Osteoblast (primary cell): ENCODE measurements at regions not wholly inside any gene's neighbourhood (a gene's known extent, or its start where the extent isn't known, plus 50 kb on each side); places are given as distances from the start of the nearest gene placed in this dataset.

Source experiments
- DNase-seq: peaks from one replicate; pipeline ENCODE4 v3.0.0; 2011; ENCODE audit warnings: low spot score, mixed read lengths; ENCODE audit not compliant: insufficient read length; ENCODE audit errors: missing footprints
- H2AFZ ChIP-seq: 2 replicates; pipeline ENCODE4 v1.6.0; 2011; ENCODE audit warnings: mild to moderate bottlenecking, low read length
- H3K27ac ChIP-seq: 2 replicates; pipeline ENCODE4 v1.5.1; 2011; ENCODE audit warnings: mild to moderate bottlenecking, low read depth, low read length, moderate library complexity
- H3K27me3 ChIP-seq: 2 replicates; pipeline ENCODE4 v1.6.0; 2012; ENCODE audit warnings: mild to moderate bottlenecking, control low read depth, inconsistent platforms, low read length, moderate library complexity; ENCODE audit not compliant: insufficient read depth
- H3K36me3 ChIP-seq: 2 replicates; pipeline ENCODE4 v1.5.1; 2011; ENCODE audit warnings: mild to moderate bottlenecking, low read length, control low read depth, moderate library complexity; ENCODE audit not compliant: insufficient read depth
- H3K4me1 ChIP-seq: 2 replicates; pipeline ENCODE4 v1.5.1; 2011; ENCODE audit warnings: mild to moderate bottlenecking, low read length, control low read depth, moderate library complexity; ENCODE audit not compliant: insufficient read depth
- H3K4me2 ChIP-seq: 2 replicates; pipeline ENCODE4 v1.6.0; 2011; ENCODE audit warnings: mild to moderate bottlenecking, low read length; ENCODE audit not compliant: insufficient read depth
- H3K4me3 ChIP-seq: fragments of 200-600 bp; sonication (generic); 3 replicates; pipeline ENCODE4 v1.5.1; 2012; ENCODE audit warnings: mild to moderate bottlenecking, low read length, inconsistent platforms; ENCODE audit not compliant: insufficient read depth
- H3K79me2 ChIP-seq: 2 replicates; pipeline ENCODE4 v1.6.0; 2012; ENCODE audit warnings: mild to moderate bottlenecking, low read length, control low read depth, inconsistent platforms; ENCODE audit not compliant: insufficient read depth
- H3K9me3 ChIP-seq: 2 replicates; pipeline ENCODE4 v1.5.1; 2011; ENCODE audit warnings: low read depth, low read length, control low read depth
- H4K20me1 ChIP-seq: 2 replicates; pipeline ENCODE4 v1.6.0; 2012; ENCODE audit warnings: mild to moderate bottlenecking, low read length, control low read depth; ENCODE audit not compliant: insufficient read depth
- TF ChIP-seq, protein P1 (sequence below): IDR thresholded peaks from 2 replicates; pipeline ENCODE4 v1.5.1; 2011; ENCODE audit warnings: mild to moderate bottlenecking, low read depth, low read length, moderate library complexity; ENCODE audit errors: extremely low read depth

DNA sequence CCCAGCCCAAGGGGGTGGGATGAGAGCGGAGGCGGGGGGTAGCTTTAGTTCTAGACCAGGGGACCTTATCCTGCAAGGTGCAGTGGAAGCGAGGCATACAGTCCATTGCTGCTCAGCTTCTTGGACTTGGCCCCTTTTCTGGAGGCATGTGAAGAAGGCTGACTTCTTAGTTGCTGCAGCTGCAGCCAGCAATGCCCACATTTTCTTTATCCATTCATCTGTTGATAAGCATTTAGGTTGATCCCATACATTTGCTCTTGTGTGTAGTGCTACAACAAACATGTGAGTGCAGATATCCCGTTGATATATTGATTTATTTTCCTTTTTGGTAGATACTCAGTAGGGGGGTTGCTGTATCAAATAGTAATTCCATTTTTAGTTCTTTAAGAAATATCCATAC is 461.2 kb upstream of the IMPG1 start:
- H3K27ac ChIP-seq, result no peak overlapping the region
- no peaks in the 10 kb centered on the region for H3K27me3 ChIP-seq

DNA sequence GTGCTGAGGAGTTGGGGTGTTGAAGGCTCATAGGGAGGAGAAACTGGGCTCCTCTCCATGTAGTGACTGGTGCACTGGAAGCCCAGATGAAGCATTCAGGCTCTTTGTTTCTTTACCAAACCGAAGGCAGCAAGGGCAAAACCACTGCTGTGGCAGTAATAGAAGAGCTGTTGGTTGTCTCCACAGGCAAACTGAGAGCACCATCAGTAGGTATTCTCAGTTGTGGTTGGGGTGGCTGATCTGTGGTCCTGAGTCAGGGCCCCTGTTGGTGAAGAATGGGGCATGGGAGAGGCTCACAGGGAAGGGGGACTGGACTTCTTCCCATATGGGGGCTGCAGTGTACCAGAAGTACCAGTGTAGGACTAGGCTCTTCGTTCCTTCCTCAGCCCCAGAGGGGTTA is 460.2 kb upstream of the IMPG1 start:
- peaks cover 5% of the 10 kb centered on the region for H3K9me3 ChIP-seq
- no peaks in the 10 kb centered on the region for H3K4me1 ChIP-seq
- H3K27ac ChIP-seq, result no peak overlapping the region
- no peak for DNase-seq
- H4K20me1 ChIP-seq, result no peaks in the 10 kb centered on the region
- no peak overlapping the region for H3K4me3 ChIP-seq
- H3K36me3 ChIP-seq, result no peaks in the 10 kb centered on the region
- no peak overlapping the region for H2AFZ ChIP-seq
- no peak overlapping the region for H3K4me2 ChIP-seq
- no peaks in the 10 kb centered on the region for H3K79me2 ChIP-seq
- no peaks in the 10 kb centered on the region for H3K27me3 ChIP-seq
- TF ChIP-seq, protein P1, sequence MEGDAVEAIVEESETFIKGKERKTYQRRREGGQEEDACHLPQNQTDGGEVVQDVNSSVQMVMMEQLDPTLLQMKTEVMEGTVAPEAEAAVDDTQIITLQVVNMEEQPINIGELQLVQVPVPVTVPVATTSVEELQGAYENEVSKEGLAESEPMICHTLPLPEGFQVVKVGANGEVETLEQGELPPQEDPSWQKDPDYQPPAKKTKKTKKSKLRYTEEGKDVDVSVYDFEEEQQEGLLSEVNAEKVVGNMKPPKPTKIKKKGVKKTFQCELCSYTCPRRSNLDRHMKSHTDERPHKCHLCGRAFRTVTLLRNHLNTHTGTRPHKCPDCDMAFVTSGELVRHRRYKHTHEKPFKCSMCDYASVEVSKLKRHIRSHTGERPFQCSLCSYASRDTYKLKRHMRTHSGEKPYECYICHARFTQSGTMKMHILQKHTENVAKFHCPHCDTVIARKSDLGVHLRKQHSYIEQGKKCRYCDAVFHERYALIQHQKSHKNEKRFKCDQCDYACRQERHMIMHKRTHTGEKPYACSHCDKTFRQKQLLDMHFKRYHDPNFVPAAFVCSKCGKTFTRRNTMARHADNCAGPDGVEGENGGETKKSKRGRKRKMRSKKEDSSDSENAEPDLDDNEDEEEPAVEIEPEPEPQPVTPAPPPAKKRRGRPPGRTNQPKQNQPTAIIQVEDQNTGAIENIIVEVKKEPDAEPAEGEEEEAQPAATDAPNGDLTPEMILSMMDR, result no peak

More for the DNA sequence above, 461.2 kb upstream of the IMPG1 start:
- TF ChIP-seq, protein P1, result no peak
- no peak for DNase-seq
- no peak overlapping the region for H3K4me2 ChIP-seq
- H3K36me3 ChIP-seq, result no peaks in the 10 kb centered on the region
- H3K4me3 ChIP-seq, result no peak overlapping the region
- no peaks in the 10 kb centered on the region for H4K20me1 ChIP-seq
- H3K79me2 ChIP-seq, result no peaks in the 10 kb centered on the region
- no peak overlapping the region for H2AFZ ChIP-seq
- H3K9me3 ChIP-seq, result peaks cover 3% of the 10 kb centered on the region
- no peaks in the 10 kb centered on the region for H3K4me1 ChIP-seq

DNA sequence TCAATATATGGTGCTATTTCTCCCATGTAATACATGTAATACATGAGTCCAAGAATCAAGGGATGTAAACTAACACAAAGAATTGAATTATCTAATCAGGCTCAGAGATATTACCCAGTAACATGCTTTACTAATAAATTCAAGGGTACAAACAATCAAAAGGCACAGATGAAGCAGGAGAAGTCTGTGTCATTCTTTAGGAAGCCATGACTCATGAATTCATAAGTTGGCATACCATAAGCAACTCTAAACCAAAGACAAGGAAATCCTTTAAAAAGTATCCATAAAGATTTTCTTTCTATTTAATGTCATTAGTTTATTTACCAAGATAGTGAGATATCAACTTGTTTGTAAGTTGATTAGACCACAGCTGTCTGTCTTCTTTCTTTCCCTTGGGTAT is 446.0 kb upstream of the IMPG1 start:
- no peaks in the 10 kb centered on the region for H3K36me3 ChIP-seq
- H3K4me3 ChIP-seq, result no peak overlapping the region
- H3K27me3 ChIP-seq, result no peaks in the 10 kb centered on the region
- no peak overlapping the region for H3K4me2 ChIP-seq
- no peaks in the 10 kb centered on the region for H3K4me1 ChIP-seq
- TF ChIP-seq, protein P1, result no peak
- no peak overlapping the region for H3K27ac ChIP-seq
- H4K20me1 ChIP-seq, result no peaks in the 10 kb centered on the region
- H3K9me3 ChIP-seq, result peaks cover 2% of the 10 kb centered on the region
- H2AFZ ChIP-seq, result no peak overlapping the region
- H3K79me2 ChIP-seq, result no peaks in the 10 kb centered on the region
- DNase-seq, result no peak

DNA sequence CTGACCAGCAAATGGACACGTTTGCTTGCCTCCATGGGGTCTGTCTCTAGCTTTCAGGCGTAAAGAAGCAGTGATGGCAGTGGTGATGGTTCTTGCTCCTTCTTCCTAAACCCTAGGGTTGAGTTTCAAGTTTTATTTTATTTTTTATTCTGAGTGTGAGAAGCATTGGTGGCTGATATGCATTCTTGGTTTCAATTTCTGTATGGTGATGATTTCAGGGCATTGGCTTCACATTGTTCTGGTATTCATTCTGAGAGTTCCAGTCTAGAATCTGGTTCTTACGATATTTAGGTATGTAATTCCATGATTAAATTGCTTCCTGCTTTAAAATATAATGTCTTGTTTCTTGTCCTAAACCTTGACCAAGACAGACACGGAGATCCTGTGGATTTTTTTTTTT is 444.5 kb upstream of the IMPG1 start:
- Histone ChIP-seq H3K79me2 (no peaks in the 10 kb centered on the region), H3K9me3 (peaks cover 2% of the 10 kb centered on the region), H3K4me3 (no peak overlapping the region), H3K4me2 (no peak overlapping the region), H3K4me1 (no peaks in the 10 kb centered on the region), H3K36me3 (no peaks in the 10 kb centered on the region), H4K20me1 (no peaks in the 10 kb centered on the region), H3K27ac (no peak overlapping the region), H2AFZ (no peak overlapping the region), H3K27me3 (no peaks in the 10 kb centered on the region)
- TF ChIP-seq, protein P1, result no peak
- DNase-seq, result no peak
